ENCODE measurements at regions not wholly inside any gene's neighbourhood (a gene's known extent, or its start where the extent isn't known, plus 50 kb on each side); places are given as distances from the start of the nearest gene placed in this dataset.

DNA sequence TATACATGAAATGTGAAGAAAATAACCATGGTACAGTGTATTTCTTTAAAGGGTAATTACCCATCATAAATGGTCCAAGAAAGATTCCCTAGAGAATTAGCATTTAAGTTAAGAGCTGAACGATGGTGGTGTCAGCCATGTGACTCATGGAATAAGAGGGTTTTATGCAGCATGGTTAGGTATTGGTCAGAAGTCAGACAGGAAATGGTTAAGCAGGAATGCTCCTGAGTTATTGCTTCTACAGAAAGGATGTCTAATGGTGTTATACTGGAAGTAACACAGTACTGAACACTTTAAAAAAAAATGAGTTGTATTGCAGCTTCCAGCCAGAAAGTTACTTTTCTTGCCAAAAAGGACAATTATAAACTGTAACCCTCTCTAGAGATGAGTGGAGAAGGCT, 72.7 kb upstream of the UBE2E3 start:
- TF ChIP-seq SIN3A (IDR thresholded peaks at IDR 0.05; ENCODE audit: borderline replicate concordance, insufficient read depth, low read length), result no peak
- no peak for TF ChIP-seq TAF1 (IDR thresholded peaks at IDR 0.05; ENCODE audit: borderline replicate concordance, insufficient read depth, low read length)
- TF ChIP-seq FOXP2 (optimal IDR thresholded peaks at IDR 0.05; ENCODE audit: borderline replicate concordance, extremely low read depth, extremely low read length, insufficient read depth), result no peak

DNA sequence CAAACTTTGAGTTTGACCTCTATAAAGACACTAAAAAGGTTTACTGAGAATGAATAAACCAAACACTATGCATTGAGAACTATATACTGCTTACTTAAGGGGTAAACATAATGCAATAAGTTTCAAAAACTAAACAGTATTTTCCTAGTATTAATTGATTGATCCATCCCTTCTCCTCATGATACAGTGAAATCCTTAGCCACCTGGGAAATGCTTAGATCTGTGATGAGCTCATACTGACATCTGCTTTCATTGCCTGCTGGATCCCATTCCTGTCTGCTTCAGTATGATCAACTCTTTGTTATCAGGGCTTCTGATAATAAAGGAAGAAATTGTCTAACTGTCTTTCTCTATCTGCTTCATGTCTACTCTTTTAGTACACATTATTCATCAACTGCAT, 74.9 kb upstream of the UBE2E3 start:
- TF ChIP-seq POLR2AphosphoS5 (IDR thresholded peaks at IDR 0.05; ENCODE audit: low read depth, low read length) (no peak), FOXP2 (optimal IDR thresholded peaks at IDR 0.05; ENCODE audit: borderline replicate concordance, extremely low read depth, extremely low read length, insufficient read depth) (no peak)
- TF ChIP-seq, protein P1, sequence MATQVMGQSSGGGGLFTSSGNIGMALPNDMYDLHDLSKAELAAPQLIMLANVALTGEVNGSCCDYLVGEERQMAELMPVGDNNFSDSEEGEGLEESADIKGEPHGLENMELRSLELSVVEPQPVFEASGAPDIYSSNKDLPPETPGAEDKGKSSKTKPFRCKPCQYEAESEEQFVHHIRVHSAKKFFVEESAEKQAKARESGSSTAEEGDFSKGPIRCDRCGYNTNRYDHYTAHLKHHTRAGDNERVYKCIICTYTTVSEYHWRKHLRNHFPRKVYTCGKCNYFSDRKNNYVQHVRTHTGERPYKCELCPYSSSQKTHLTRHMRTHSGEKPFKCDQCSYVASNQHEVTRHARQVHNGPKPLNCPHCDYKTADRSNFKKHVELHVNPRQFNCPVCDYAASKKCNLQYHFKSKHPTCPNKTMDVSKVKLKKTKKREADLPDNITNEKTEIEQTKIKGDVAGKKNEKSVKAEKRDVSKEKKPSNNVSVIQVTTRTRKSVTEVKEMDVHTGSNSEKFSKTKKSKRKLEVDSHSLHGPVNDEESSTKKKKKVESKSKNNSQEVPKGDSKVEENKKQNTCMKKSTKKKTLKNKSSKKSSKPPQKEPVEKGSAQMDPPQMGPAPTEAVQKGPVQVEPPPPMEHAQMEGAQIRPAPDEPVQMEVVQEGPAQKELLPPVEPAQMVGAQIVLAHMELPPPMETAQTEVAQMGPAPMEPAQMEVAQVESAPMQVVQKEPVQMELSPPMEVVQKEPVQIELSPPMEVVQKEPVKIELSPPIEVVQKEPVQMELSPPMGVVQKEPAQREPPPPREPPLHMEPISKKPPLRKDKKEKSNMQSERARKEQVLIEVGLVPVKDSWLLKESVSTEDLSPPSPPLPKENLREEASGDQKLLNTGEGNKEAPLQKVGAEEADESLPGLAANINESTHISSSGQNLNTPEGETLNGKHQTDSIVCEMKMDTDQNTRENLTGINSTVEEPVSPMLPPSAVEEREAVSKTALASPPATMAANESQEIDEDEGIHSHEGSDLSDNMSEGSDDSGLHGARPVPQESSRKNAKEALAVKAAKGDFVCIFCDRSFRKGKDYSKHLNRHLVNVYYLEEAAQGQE (IDR thresholded peaks at IDR 0.05; ENCODE audit: insufficient read depth in 1 of 2, low read depth in 2 of 2, low read length in 2 of 2), result no peak

DNA sequence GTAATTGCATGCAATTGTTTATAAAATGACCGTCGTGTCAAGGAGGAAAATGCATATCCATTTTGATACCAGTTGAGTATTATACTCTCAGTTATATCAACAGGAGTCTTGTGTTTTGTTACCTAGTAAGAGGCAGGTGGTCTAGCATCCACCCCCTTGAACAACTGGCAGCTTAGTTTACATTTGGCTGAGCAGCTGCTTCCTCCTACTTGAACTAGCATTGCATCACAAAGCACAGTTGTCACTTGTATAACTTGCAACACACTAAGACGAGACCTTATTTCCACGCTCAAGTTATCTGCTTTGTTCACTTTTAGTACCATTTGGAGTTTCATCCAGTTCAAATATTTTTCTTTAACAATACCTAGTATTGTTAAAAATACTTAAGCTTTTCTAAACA, 75.4 kb upstream of the UBE2E3 start:
- TF ChIP-seq POLR2AphosphoS5 (IDR thresholded peaks at IDR 0.05; ENCODE audit: low read depth, low read length), result no peak
- no peak for TF ChIP-seq TAF1 (IDR thresholded peaks at IDR 0.05; ENCODE audit: borderline replicate concordance, insufficient read depth, low read length)
- TF ChIP-seq FOXP2 (optimal IDR thresholded peaks at IDR 0.05; ENCODE audit: borderline replicate concordance, extremely low read depth, extremely low read length, insufficient read depth), result no peak
- no peak for TF ChIP-seq SIN3A (IDR thresholded peaks at IDR 0.05; ENCODE audit: borderline replicate concordance, insufficient read depth, low read length)
- TF ChIP-seq, protein P1 (IDR thresholded peaks at IDR 0.05; ENCODE audit: insufficient read depth in 1 of 2, low read depth in 2 of 2, low read length in 2 of 2), result no peak

DNA sequence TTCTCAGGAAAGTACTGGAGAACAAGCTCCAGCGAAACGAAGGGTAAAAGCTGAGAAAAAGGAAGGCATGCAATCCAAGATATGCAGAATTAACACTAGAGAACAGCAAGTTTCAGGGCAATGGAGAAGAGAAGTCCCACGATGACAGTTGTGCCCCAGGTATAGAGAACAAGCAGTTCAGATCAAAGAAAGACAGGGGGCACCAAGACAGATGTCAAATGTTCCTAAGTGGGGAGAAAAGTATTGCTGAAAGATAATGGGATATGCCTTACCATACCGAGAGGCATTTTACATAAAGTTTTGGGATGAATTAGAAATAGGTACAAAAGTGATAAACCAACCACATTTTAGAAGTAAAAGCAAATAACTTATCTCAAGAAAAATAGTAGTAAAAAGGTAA, 79.1 kb upstream of the UBE2E3 start:
- TF ChIP-seq POLR2AphosphoS5 (IDR thresholded peaks at IDR 0.05; ENCODE audit: low read depth, low read length), result no peak
- no peak for TF ChIP-seq FOXP2 (optimal IDR thresholded peaks at IDR 0.05; ENCODE audit: borderline replicate concordance, extremely low read depth, extremely low read length, insufficient read depth)
- TF ChIP-seq SIN3A (IDR thresholded peaks at IDR 0.05; ENCODE audit: borderline replicate concordance, insufficient read depth, low read length), result no peak
- TF ChIP-seq, protein P1 (IDR thresholded peaks at IDR 0.05; ENCODE audit: insufficient read depth in 1 of 2, low read depth in 2 of 2, low read length in 2 of 2), result no peak
- no peak for TF ChIP-seq TAF1 (IDR thresholded peaks at IDR 0.05; ENCODE audit: borderline replicate concordance, insufficient read depth, low read length)

DNA sequence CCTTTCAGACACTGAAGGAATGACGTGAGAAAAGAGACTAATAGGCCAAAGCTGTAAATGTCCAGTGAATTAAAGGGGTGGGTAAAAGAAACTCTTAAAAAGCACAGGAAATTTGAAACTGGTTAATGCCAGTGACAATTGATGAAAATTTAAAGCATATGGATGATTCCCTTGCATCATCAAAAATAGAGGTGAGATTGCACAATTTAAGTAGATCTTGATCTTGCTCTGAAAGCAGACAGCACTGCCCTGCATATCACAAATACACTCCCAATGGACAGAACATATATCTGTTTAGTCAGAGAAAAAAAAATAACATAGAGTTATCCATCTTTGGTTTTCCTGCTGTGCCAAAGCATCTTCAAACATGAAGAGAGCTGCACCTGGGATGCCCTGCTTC, 86.7 kb upstream of the UBE2E3 start:
- TF ChIP-seq FOXP2 (optimal IDR thresholded peaks at IDR 0.05; ENCODE audit: borderline replicate concordance, extremely low read depth, extremely low read length, insufficient read depth), result no peak
- TF ChIP-seq SIN3A (IDR thresholded peaks at IDR 0.05; ENCODE audit: borderline replicate concordance, insufficient read depth, low read length), result no peak
- no peak for TF ChIP-seq POLR2AphosphoS5 (IDR thresholded peaks at IDR 0.05; ENCODE audit: low read depth, low read length)
- TF ChIP-seq, protein P1 (IDR thresholded peaks at IDR 0.05; ENCODE audit: insufficient read depth in 1 of 2, low read depth in 2 of 2, low read length in 2 of 2), result no peak
- TF ChIP-seq TAF1 (IDR thresholded peaks at IDR 0.05; ENCODE audit: borderline replicate concordance, insufficient read depth, low read length), result no peak
